SU-DHL-6 (cell line): ENCODE measurements at regions not wholly inside any gene's neighbourhood (a gene's known extent, or its start where the extent isn't known, plus 50 kb on each side); places are given as distances from the start of the nearest gene placed in this dataset.

ENCODE experiments used
- H2AFZ ChIP-seq: fragments of 200-600 bp; sonication (generic); 2 replicates; pipeline ENCODE4 v1.6.1; 2014; ENCODE audit warnings: low read depth, mild to moderate bottlenecking, moderate library complexity, mixed read lengths, antibody characterized with exemption, low read length; ENCODE audit not compliant: severe bottlenecking
- H3F3A ChIP-seq: fragments of 200-600 bp; shearing (Covaris generic); 2 replicates; pipeline ENCODE4 v1.6.0; 2016; ENCODE audit warnings: antibody characterized with exemption, mild to moderate bottlenecking; ENCODE audit not compliant: insufficient read depth
- H3K27ac ChIP-seq: fragments of 200-600 bp; sonication (generic); 2 replicates; pipeline ENCODE4 v1.5.1; 2016; ENCODE audit warnings: low read depth, mild to moderate bottlenecking, low read length, moderate library complexity, mixed read lengths
- H3K27me3 ChIP-seq: fragments of 200-600 bp; sonication (generic), shearing (Covaris generic); 2 replicates; pipeline ENCODE4 v1.6.0; 2014; ENCODE audit warnings: mild to moderate bottlenecking, low read length
- H3K36me3 ChIP-seq: fragments of 200-600 bp; sonication (generic); 2 replicates; pipeline ENCODE4 v1.6.1; 2014; ENCODE audit warnings: mild to moderate bottlenecking, low read length, mixed read lengths
- H3K4me2 ChIP-seq: fragments of 300-600, 200-600 bp; shearing (Covaris generic), sonication (generic); 2 replicates; pipeline ENCODE4 v1.6.0; 2014; ENCODE audit warnings: low read length, low read depth, mild to moderate bottlenecking; ENCODE audit not compliant: poor library complexity, severe bottlenecking
- H3K4me3 ChIP-seq: fragments of 200-600 bp; sonication (generic); 2 replicates; pipeline ENCODE4 v1.5.1; 2014; ENCODE audit warnings: antibody characterized with exemption, low read length, mild to moderate bottlenecking, mixed read lengths; ENCODE audit not compliant: insufficient read depth, poor library complexity, severe bottlenecking
- H3K79me2 ChIP-seq: fragments of 200-600 bp; sonication (generic); 2 replicates; pipeline ENCODE4 v1.6.1; 2014; ENCODE audit warnings: mild to moderate bottlenecking, low read length, moderate library complexity; ENCODE audit not compliant: insufficient read depth
- H3K9ac ChIP-seq: fragments of 200-600 bp; sonication (generic); 2 replicates; pipeline ENCODE4 v1.7.0; 2014; ENCODE audit warnings: mild to moderate bottlenecking, low read length
- H3K9me2 ChIP-seq: fragments of 200-600 bp; sonication (generic); replicated peaks from 2 replicates; pipeline ENCODE4 v1.6.1; 2014; ENCODE audit warnings: low read length; ENCODE audit not compliant: insufficient read depth
- H3K9me3 ChIP-seq: fragments of 200-600 bp; sonication (generic); 2 replicates; pipeline ENCODE4 v1.6.1; 2014; ENCODE audit warnings: low read length, mixed read lengths; ENCODE audit not compliant: insufficient read depth
- H4K20me1 ChIP-seq: fragments of 200-600 bp; sonication (generic); 2 replicates; pipeline ENCODE4 v1.6.1; 2014; ENCODE audit warnings: low read depth, mild to moderate bottlenecking, antibody characterized with exemption, low read length, moderate library complexity, mixed read lengths
- EZH2phosphoT487 ChIP-seq: fragments of 200-600 bp; sonication (generic), shearing (Covaris generic); conservative IDR thresholded peaks from 2 replicates; pipeline ENCODE4 v1.6.1; 2018; ENCODE audit warnings: mild to moderate bottlenecking, antibody characterized with exemption, low read length, moderate library complexity, mixed read lengths
- TF ChIP-seq, protein P1 (sequence below): fragments of 200-600 bp; sonication (generic); IDR thresholded peaks from one replicate; pipeline ENCODE4 v1.5.1; 2017; ENCODE audit warnings: antibody characterized with exemption, mild to moderate bottlenecking, low read length, moderate library complexity; ENCODE audit not compliant: insufficient read depth, poor library complexity, severe bottlenecking

DNA sequence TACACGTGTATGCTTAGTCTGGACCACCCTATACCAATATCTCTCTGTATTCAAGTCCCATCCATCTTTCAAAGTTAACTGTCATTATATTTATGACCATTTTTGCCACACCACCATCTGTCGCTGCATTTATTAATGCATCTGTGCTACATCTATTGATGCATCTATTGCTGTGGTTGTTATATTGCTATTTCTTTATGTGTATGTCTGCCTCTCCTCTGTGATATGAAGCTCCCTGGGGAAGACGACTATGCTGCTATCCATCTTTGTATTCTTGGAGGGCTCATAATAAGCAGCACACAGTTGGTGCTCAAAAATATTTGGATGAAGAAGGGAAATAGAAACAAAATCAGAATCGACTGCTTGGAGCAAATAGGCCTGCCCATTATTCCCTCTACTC is 357.6 kb downstream of the RPS29 start:
- H3K9ac ChIP-seq = no peak overlapping the region
- no peak for TF ChIP-seq EZH2phosphoT487
- TF ChIP-seq, protein P1, sequence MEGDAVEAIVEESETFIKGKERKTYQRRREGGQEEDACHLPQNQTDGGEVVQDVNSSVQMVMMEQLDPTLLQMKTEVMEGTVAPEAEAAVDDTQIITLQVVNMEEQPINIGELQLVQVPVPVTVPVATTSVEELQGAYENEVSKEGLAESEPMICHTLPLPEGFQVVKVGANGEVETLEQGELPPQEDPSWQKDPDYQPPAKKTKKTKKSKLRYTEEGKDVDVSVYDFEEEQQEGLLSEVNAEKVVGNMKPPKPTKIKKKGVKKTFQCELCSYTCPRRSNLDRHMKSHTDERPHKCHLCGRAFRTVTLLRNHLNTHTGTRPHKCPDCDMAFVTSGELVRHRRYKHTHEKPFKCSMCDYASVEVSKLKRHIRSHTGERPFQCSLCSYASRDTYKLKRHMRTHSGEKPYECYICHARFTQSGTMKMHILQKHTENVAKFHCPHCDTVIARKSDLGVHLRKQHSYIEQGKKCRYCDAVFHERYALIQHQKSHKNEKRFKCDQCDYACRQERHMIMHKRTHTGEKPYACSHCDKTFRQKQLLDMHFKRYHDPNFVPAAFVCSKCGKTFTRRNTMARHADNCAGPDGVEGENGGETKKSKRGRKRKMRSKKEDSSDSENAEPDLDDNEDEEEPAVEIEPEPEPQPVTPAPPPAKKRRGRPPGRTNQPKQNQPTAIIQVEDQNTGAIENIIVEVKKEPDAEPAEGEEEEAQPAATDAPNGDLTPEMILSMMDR = no peak
- H3K79me2 ChIP-seq = no peaks in the 10 kb centered on the region
- no peak overlapping the region for H3K4me2 ChIP-seq
- no peak overlapping the region for H3K27ac ChIP-seq
- H3K27me3 ChIP-seq = no peaks in the 10 kb centered on the region
- no peaks in the 10 kb centered on the region for H3K9me3 ChIP-seq
- H3K36me3 ChIP-seq = no peaks in the 10 kb centered on the region
- no peaks in the 10 kb centered on the region for H3F3A ChIP-seq
- H3K4me3 ChIP-seq = no peak overlapping the region
- no peaks in the 10 kb centered on the region for H3K9me2 ChIP-seq
- H4K20me1 ChIP-seq = no peaks in the 10 kb centered on the region
- no peak overlapping the region for H2AFZ ChIP-seq

DNA sequence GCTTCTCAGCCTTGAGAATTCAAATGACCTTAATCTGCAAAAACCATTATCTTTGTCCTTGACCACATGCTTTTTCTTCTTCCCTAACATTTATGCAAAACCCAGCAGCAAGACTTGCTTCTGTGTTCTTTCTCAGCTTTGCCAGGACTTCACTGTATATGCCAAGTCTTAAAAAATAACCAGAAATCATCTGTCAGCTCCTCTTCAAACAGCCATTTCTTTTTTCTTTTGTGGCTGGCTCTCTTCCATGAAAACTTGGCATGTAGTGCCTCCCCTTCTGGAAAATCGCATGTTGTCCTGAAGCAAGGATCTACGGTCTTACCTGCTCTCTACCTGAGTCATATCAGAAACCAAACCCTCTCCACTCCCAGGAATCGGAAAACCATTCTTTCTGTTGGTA is 364.9 kb downstream of the RPS29 start:
- H3F3A ChIP-seq = no peaks in the 10 kb centered on the region
- no peaks in the 10 kb centered on the region for H3K9me3 ChIP-seq
- no peak for TF ChIP-seq EZH2phosphoT487
- no peak overlapping the region for H2AFZ ChIP-seq
- no peak overlapping the region for H3K4me2 ChIP-seq
- H3K27me3 ChIP-seq = no peaks in the 10 kb centered on the region
- no peaks in the 10 kb centered on the region for H3K9me2 ChIP-seq
- no peak overlapping the region for H3K27ac ChIP-seq
- no peaks in the 10 kb centered on the region for H4K20me1 ChIP-seq
- no peak overlapping the region for H3K9ac ChIP-seq
- H3K4me3 ChIP-seq = no peak overlapping the region
- H3K36me3 ChIP-seq = no peaks in the 10 kb centered on the region
- H3K79me2 ChIP-seq = no peaks in the 10 kb centered on the region

GRCh38 chr14:49220492-49220891 is 365.7 kb downstream of the RPS29 start:
- Histone ChIP-seq H3F3A (no peaks in the 10 kb centered on the region), H3K27ac (no peak overlapping the region), H4K20me1 (no peaks in the 10 kb centered on the region), H3K27me3 (no peaks in the 10 kb centered on the region), H3K4me2 (no peak overlapping the region), H3K79me2 (no peaks in the 10 kb centered on the region), H3K4me3 (no peak overlapping the region), H3K9ac (no peak overlapping the region), H3K9me2 (no peaks in the 10 kb centered on the region), H3K9me3 (no peaks in the 10 kb centered on the region), H3K36me3 (no peaks in the 10 kb centered on the region), H2AFZ (no peak overlapping the region)
- no peak for TF ChIP-seq EZH2phosphoT487
- TF ChIP-seq, protein P1 = no peak

- Histone ChIP-seq H2AFZ (no peak overlapping the region), H3K4me3 (no peak overlapping the region), H3K27me3 (no peaks in the 10 kb centered on the region), H3F3A (no peaks in the 10 kb centered on the region), H3K9me3 (no peaks in the 10 kb centered on the region), H3K9ac (no peak overlapping the region), H3K27ac (no peak overlapping the region), H3K79me2 (no peaks in the 10 kb centered on the region), H3K9me2 (no peaks in the 10 kb centered on the region), H3K4me2 (no peak overlapping the region), H4K20me1 (no peaks in the 10 kb centered on the region), H3K36me3 (no peaks in the 10 kb centered on the region)
- TF ChIP-seq, protein P1 = no peak
- no peak for TF ChIP-seq EZH2phosphoT487
Observed at GRCh38 chr14:49218436-49219092, 367.6 kb downstream of the RPS29 start.
